ENCODE measurements at regions not wholly inside any gene's neighbourhood (a gene's known extent, or its start where the extent isn't known, plus 50 kb on each side); places are given as distances from the start of the nearest gene placed in this dataset.

DNA sequence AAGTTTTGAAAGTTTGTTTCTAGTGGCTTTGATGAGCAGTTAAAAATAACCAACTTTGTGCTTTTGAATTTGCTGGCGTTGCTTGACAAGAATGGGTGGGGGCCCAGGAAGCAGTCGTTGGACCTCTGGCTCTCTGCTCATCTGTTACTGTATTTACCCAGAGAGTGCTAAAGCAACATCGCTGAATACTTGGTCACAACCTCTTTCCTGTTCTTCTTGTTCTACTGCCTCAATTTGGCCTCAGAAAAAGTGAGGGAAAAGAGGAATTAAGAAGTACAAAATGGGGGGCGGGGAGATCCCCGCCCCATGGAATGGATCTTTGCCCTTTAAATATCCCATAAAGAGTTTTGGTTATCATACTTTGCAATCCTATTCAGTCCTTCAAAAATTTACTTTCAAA, 221.5 kb upstream of the G2E3 start:
- Histone ChIP-seq H2AFZ (ENCODE audit: low read length) (no peak overlapping the region), H3K4me2 (ENCODE audit: low read depth, low read length) (no peak overlapping the region), H3K9me2 (replicated peaks; ENCODE audit: insufficient read depth, low read length) (no peaks in the 10 kb centered on the region), H3K36me3 (replicated peaks; ENCODE audit: insufficient read depth, low read length) (no peaks in the 10 kb centered on the region), H3F3A (ENCODE audit: insufficient read depth, low read length) (peaks cover 7% of the 10 kb centered on the region; the same call in 1 of the 2 replicates), H3K79me2 (ENCODE audit: low read length) (no peaks in the 10 kb centered on the region), H3K9ac (ENCODE audit: low read length) (no peak overlapping the region), H3K4me1 (ENCODE audit: low read length) (0 out of 2 replicates have a peak, but pooled peaks cover 12% of the 10 kb centered on the region), H3K4me3 (ENCODE audit: low read length) (no peak overlapping the region), H3K27me3 (replicated peaks; ENCODE audit: insufficient read depth, low read length) (no peaks in the 10 kb centered on the region), H3K27ac (ENCODE audit: low read length) (no peak overlapping the region), H3K9me3 (replicated peaks; ENCODE audit: insufficient read depth, low read length) (no peaks in the 10 kb centered on the region), H4K20me1 (ENCODE audit: insufficient read depth, low read length) (no peaks in the 10 kb centered on the region)
- no peak for DNase-seq
- no peak for TF ChIP-seq EZH2 (optimal IDR thresholded peaks at IDR 0.05; ENCODE audit: low read depth, low read length)
- TF ChIP-seq, protein P1, sequence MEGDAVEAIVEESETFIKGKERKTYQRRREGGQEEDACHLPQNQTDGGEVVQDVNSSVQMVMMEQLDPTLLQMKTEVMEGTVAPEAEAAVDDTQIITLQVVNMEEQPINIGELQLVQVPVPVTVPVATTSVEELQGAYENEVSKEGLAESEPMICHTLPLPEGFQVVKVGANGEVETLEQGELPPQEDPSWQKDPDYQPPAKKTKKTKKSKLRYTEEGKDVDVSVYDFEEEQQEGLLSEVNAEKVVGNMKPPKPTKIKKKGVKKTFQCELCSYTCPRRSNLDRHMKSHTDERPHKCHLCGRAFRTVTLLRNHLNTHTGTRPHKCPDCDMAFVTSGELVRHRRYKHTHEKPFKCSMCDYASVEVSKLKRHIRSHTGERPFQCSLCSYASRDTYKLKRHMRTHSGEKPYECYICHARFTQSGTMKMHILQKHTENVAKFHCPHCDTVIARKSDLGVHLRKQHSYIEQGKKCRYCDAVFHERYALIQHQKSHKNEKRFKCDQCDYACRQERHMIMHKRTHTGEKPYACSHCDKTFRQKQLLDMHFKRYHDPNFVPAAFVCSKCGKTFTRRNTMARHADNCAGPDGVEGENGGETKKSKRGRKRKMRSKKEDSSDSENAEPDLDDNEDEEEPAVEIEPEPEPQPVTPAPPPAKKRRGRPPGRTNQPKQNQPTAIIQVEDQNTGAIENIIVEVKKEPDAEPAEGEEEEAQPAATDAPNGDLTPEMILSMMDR (IDR thresholded peaks at IDR 0.05; ENCODE audit: low read length) = no peak
- no peak for TF ChIP-seq EZH2phosphoT487 (IDR thresholded peaks at IDR 0.05; ENCODE audit: low read length)

DNA sequence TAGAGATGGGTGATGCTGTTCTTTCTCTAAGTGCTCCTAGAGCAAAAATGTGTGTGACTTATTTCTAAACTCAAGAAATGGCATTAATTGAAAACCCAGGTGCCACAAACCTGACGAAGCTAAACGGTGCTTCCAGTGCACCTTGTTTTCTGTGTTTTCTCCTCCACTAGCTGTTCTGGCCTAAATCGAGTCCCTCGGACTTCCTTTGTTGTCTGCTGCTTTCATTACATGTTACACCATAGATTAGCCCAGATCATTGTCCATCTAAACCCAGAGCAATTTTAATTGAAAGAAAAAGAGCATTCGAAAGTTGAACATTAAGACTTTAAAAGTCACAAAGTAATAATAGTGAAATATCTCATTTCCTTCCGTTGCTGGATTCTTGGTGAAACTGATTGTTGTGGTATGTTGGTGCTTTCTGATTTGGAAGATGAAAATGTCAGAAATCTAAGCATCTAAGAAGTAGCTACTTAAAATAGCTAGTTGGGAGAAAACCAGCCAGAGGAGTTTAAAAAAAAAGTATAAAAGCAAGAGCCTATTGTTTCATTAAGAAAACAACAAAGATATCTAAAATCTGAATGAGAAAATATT, 219.6 kb upstream of the G2E3 start:
- H3K27ac ChIP-seq (ENCODE audit: low read length) = peak overlapping the region; percentile 46; the same call in 1 of the 2 replicates
- TF ChIP-seq, protein P1 (IDR thresholded peaks at IDR 0.05; ENCODE audit: low read length) = no peak
- TF ChIP-seq EZH2 (optimal IDR thresholded peaks at IDR 0.05; ENCODE audit: low read depth, low read length) = no peak
- no peak for TF ChIP-seq EZH2phosphoT487 (IDR thresholded peaks at IDR 0.05; ENCODE audit: low read length)
- no peaks in the 10 kb centered on the region for H3K79me2 ChIP-seq (ENCODE audit: low read length)
- no peak overlapping the region for H2AFZ ChIP-seq (ENCODE audit: low read length)
- H3K27me3 ChIP-seq (replicated peaks; ENCODE audit: insufficient read depth, low read length) = no peaks in the 10 kb centered on the region
- no peaks in the 10 kb centered on the region for H3K9me3 ChIP-seq (replicated peaks; ENCODE audit: insufficient read depth, low read length)
- H3F3A ChIP-seq (ENCODE audit: insufficient read depth, low read length) = peaks cover 7% of the 10 kb centered on the region; the same call in 1 of the 2 replicates
- DNase-seq = peak; percentile 35
- H3K4me1 ChIP-seq (ENCODE audit: low read length) = 0 out of 2 replicates have a peak, but pooled peaks cover 6% of the 10 kb centered on the region
- H3K9me2 ChIP-seq (replicated peaks; ENCODE audit: insufficient read depth, low read length) = no peaks in the 10 kb centered on the region
- peak overlapping the region; percentile 49 for H3K4me2 ChIP-seq (ENCODE audit: low read depth, low read length)
- H4K20me1 ChIP-seq (ENCODE audit: insufficient read depth, low read length) = no peaks in the 10 kb centered on the region
- H3K36me3 ChIP-seq (replicated peaks; ENCODE audit: insufficient read depth, low read length) = no peaks in the 10 kb centered on the region
- no peak overlapping the region for H3K4me3 ChIP-seq (ENCODE audit: low read length)
- no peak overlapping the region for H3K9ac ChIP-seq (ENCODE audit: low read length)

DNA sequence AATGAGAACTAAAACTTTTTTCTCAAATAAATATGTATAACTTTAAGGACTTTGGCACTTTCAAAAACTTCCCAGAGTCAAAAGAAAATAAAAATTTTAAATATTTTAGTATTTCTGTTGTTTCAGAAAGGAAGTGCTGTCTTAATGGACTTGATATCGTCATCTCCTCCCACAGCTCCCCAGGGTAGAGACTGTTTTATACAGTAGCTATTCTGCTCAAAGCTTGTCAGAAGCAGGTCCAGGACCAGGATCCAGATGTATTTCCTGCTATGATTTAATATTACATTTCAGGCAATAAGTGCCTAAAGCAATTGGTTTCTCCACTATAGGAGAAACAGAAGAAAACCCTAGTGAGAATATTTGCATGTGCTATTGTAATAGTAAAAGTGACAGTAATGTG, 218.5 kb upstream of the G2E3 start:
- Histone ChIP-seq H3K4me1 (ENCODE audit: low read length) (0 out of 2 replicates have a peak, but pooled peaks cover 6% of the 10 kb centered on the region), H3K27ac (ENCODE audit: low read length) (no peak overlapping the region), H3K9ac (ENCODE audit: low read length) (no peak overlapping the region), H2AFZ (ENCODE audit: low read length) (no peak overlapping the region), H3K4me2 (ENCODE audit: low read depth, low read length) (no peak overlapping the region), H3K9me2 (replicated peaks; ENCODE audit: insufficient read depth, low read length) (no peaks in the 10 kb centered on the region), H3F3A (ENCODE audit: insufficient read depth, low read length) (peaks cover 7% of the 10 kb centered on the region; the same call in 1 of the 2 replicates), H3K27me3 (replicated peaks; ENCODE audit: insufficient read depth, low read length) (no peaks in the 10 kb centered on the region), H4K20me1 (ENCODE audit: insufficient read depth, low read length) (no peaks in the 10 kb centered on the region), H3K36me3 (replicated peaks; ENCODE audit: insufficient read depth, low read length) (no peaks in the 10 kb centered on the region), H3K79me2 (ENCODE audit: low read length) (no peaks in the 10 kb centered on the region), H3K9me3 (replicated peaks; ENCODE audit: insufficient read depth, low read length) (no peaks in the 10 kb centered on the region), H3K4me3 (ENCODE audit: low read length) (no peak overlapping the region)
- no peak for DNase-seq
- no peak for TF ChIP-seq EZH2 (optimal IDR thresholded peaks at IDR 0.05; ENCODE audit: low read depth, low read length)
- no peak for TF ChIP-seq EZH2phosphoT487 (IDR thresholded peaks at IDR 0.05; ENCODE audit: low read length)
- TF ChIP-seq, protein P1 (IDR thresholded peaks at IDR 0.05; ENCODE audit: low read length) = no peak
